ENCODE measurements at regions not wholly inside any gene's neighbourhood (a gene's known extent, or its start where the extent isn't known, plus 50 kb on each side); places are given as distances from the start of the nearest gene placed in this dataset.

DNA sequence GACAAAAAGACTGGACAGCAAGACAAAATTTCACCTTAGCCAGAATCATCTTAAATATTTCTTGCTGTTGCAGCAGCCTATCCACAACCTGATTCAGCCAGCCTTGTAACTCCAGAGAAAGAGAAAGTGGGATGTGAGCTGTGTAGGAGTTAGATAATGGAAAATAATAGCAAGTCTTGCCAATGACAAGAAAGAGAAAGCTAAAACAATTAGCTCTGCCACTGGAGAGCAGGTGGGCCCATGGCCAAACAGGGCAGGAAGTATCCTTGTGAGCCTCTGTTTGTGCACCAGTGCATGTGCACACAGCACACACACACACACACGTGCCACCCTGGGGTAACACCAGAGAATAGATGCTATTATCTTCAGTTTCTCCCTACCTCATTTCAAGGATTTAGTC is 106.0 kb upstream of the CCDC196 start:
- in situ Hi-C loops (cut with HindIII; ENCODE audit: low sequenced_read_pairs), result no loop called here

DNA sequence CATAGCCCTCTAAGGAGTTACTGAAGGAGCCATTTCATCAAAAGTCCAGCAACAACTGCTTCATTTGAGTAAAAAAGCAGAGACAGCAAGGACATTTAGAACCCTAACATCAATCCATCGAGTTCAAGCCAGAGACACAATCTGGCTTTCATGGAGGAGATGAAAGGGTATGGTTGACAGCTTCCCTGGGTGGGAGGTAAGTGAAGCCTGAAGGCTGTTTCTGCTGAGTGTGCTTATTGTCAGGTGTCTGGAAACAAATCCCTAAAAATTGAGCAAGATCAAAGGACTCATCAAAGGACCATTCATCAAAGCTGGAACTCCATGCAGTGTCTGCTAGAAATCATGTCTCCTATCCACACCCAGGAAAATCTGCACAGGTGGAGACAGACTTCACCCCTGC is 104.4 kb upstream of the CCDC196 start:
- in situ Hi-C loops (cut with HindIII; ENCODE audit: low sequenced_read_pairs), result no loop called here

DNA sequence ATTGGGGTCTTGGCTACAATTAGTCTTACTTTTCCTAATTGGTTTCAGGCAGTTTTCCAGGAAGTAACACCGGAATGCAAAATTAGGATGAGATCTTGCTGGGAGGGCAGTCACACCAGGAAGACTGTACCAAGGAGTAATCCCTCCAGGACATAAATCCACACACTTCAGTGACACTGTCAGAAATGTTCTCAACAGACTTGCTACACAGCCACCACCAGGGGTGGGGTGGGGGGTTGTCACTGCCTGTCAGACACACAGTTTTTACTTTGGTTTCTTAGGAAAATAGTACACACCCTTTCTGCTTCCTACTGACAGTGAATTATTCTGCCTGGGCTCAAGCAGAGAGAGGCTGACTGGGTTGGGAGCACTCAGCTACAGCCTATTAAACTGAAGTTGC is 102.9 kb upstream of the CCDC196 start:
- in situ Hi-C loops (cut with HindIII; ENCODE audit: low sequenced_read_pairs), result no loop called here

DNA sequence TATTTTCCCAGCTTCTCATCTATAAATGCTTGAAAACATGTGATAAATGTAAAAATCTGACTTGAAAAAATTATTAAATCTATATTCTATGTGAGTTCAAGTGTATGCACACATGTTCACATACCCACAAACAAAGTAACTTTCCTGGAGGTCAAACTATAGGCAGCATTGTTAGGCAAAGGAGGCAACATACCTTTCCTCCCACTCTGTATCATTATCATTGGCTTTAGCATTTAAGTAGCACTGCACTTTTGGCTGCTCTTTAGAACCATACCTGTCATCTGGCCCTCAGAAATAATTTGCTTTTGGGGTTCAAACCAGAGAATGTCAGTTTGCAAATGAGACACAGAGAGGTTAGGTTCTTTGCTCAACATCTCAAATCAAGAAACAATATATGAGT is 102.4 kb upstream of the CCDC196 start:
- in situ Hi-C loops (cut with HindIII; ENCODE audit: low sequenced_read_pairs), result no loop called here

DNA sequence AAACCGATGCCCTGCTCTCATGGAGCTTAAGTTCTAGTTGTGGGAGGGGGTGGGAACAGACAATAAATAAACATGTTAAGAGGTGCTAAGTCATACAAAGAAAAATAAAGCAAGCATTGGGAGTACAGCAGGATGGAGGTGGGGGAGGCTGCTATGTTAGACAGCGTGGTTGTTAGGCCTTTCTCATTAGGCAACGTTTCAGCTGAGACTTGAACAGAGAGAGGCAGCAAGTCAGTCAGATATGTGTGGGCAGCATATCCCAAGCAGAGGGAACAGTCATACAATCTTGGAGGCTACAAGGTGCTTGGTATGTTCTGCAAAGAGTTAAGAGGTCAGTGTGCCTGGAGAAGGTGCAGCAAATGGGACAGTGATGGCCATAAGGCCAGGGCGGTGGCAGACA is 97.7 kb upstream of the CCDC196 start:
- in situ Hi-C loops (cut with HindIII; ENCODE audit: low sequenced_read_pairs), result no loop called here

DNA sequence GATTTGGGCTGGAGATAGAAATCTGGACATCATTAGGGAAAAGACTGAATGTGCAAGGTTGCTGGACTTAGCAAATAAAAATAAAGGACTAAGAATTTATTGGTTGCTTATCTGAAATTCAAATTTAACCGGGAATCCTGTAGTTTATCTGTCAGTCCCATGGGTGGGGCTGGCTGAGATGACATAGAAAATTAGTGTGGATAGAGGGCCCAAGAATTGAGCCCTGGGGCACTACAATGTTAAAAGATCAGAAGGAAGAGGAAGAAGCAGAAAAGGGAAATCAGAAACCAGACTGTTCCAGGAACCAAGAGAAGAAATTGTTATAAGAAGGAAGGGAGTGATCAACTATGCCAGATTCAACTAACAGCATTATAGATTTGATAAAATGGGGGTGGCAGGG is 96.7 kb upstream of the CCDC196 start:
- in situ Hi-C loops (cut with HindIII; ENCODE audit: low sequenced_read_pairs), result no loop called here

DNA sequence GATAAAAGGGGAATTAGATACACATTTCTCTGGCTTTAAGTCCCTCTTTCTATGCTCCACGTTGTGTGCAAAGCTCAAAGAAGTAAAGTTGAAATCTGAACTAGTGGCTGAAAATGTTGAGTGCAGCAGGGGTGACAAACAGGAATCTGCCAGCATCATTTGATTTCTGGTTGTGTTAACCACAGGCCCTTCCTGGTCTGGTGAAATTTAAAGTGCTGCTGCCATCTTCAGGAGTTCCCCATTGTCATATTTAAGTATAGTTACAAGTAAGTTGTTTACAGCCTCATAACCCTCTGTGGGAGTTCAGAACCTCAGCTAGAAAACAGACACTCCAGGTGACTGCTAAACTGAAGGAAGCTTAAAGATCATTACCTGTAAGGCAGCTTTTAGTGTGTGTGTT is 90.9 kb upstream of the CCDC196 start:
- in situ Hi-C loops (cut with HindIII; ENCODE audit: low sequenced_read_pairs), result no loop called here

DNA sequence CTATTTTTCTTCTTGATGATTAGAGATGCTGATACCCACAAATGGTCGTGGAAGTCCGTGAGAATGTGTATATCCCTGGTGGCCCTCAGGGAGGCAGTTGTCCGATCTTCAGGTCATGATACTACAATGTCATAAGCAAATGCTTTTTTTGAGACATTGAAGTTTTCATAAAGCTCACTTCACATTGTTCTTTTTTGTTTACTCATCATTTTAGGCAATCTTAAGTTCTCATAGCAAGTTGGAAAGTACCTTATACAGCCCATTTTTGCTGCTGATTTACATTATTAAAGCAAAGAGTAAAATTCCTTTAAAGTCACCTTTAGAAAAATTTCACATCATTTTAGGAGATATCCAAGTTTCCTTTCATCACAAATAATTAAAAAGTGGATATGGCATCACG is 90.0 kb upstream of the CCDC196 start:
- in situ Hi-C loops (cut with HindIII; ENCODE audit: low sequenced_read_pairs), result no loop called here

DNA sequence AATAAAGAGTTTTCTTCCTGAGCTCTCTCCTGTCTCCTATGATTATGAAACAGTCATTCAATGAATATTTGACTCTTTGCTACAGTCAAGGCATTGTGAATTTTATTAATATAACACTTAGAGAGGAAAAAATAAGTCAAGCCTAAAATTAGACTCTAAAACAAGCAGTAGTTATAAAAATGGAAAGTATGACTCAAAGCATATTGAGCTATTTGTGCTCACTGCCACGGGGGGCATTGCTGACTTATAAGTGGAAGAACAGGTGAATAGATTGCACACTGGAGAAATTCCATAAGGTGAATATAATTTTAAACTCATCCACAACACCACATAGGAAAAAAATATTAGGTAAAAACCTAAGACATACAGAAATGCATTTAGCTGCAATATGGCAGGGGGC is 87.7 kb upstream of the CCDC196 start:
- in situ Hi-C loops (cut with HindIII; ENCODE audit: low sequenced_read_pairs), result no loop called here

DNA sequence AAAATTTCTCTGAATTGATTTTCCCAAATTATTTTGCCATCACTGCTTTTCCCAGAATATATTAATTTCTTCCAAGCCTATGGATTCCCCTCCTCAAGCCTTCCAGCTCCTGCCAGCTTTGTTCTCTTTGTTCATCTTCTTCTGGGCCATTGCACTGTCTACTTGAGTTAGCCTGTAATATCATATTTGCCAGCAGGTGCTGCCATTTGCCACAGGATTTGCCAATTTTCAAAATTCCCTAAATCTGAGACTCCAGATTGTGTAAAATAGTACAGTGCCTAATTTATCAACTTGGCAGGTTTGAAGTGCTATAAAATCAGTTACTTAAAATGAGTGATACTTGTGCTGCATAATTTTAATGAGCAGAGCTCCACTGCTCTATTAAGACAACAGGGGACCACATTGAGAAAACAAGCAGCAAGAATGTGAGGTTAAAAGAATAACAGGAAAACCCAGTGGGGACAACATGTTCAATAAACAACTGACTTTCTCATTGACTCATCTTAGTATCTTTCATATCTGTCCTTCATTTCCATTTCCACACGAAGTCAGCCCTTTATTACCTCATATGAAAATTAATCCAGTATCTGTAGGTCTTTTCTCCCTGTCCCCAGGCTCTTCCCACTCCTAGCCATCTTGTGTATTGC is 84.6 kb upstream of the CCDC196 start:
- in situ Hi-C loops (cut with HindIII; ENCODE audit: low sequenced_read_pairs), result no loop called here

DNA sequence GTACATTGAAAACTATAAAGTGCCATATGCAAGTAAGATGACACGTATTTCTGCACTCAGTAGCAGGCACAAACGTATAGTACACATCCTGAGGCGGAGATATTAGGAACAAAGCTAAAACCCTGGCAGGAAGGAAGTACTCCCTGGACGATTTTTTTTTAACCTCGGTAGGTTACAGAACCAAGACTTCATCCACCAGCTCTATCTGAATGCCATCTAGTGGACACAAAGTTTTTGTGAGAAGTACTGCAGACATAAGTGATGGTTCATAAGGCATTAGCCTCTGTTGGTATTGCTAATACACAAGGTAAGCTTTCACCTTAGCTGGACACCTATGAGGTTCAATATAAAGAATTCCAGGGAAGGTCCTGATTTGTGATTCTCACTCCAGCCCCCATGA is 83.0 kb upstream of the CCDC196 start:
- in situ Hi-C loops (cut with HindIII; ENCODE audit: low sequenced_read_pairs), result no loop called here

DNA sequence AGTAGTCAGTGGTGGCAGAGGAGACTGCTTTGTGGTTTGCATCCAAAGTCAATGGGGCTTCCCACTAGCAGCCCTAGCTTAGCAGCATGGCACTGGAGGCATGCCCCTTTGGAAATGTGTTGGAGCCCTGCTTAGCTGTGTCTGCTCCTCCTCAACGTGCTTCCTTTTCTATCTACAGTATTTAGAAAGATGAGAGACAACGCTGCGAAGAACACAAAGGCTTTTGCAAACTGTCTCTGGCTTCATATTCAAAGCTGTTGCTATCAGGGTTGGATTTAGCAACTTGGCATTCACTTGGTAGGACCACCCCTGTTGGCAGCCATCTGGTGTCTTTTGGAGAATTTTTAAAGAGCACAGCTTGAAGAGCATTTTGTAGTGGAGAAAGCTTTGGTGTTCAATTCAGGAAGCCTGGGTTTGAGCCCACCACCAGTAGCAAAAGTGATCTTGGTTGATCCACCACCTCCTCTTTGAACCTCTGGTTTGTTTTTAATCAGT is 82.1 kb upstream of the CCDC196 start:
- in situ Hi-C loops (cut with HindIII; ENCODE audit: low sequenced_read_pairs), result no loop called here

DNA sequence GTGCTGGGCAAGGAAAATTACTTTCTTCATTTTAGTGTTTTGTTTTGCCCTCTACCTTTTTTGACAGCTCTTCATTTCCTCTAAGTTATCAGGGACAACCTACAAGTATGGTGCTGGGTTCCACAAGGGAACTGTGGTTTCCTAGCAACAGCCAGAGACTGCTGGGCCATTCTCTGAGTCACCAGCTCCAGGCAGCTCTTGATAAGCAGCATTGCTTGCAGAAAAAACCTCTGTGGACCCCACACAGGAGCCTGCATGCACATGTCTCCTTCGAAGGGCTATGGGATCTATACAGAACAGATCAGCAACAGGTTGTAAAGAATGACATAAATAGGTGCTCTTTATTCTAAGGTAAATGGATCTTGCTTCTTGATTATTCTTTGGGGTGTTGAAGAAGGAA is 81.0 kb upstream of the CCDC196 start:
- in situ Hi-C loops (cut with HindIII; ENCODE audit: low sequenced_read_pairs), result no loop called here

DNA sequence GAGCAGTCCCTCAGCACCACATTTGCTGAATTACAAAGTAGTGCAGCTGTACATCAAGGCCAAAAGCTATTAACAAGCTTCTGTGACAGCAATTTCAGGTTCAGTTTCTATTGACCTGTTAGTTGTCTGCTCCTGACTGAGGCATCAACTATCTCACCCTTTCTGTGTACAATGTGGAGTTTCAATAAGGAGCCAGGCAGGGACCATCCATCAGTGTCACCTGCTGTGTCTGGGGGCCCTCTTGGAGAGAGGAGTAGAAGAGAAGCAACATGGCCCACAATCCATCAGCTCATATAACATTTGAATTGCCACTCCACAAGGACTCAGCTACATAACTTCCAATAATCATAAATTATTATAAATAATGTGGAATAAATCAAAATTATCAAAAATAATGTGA is 72.3 kb upstream of the CCDC196 start:
- in situ Hi-C loops (cut with HindIII; ENCODE audit: low sequenced_read_pairs), result no loop called here

DNA sequence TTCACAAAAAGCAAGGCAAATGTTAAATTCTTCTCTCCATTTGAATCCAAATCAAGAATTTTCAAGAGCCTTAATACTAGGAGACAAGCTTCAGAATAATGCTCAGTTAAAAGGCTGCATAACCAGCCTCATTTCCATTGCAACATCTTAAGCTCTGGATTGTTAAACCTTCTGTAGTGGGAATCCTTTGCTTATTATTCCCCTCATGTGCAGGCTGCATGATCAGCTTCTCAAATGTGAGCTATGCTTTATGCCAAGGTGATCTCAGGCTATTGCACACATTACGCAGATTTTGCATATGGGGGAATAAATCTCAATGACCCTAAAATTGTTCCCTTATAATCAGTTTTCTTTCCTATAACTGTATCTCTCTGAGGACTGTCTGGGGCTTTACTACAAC is 71.7 kb upstream of the CCDC196 start:
- in situ Hi-C loops (cut with HindIII; ENCODE audit: low sequenced_read_pairs), result no loop called here

DNA sequence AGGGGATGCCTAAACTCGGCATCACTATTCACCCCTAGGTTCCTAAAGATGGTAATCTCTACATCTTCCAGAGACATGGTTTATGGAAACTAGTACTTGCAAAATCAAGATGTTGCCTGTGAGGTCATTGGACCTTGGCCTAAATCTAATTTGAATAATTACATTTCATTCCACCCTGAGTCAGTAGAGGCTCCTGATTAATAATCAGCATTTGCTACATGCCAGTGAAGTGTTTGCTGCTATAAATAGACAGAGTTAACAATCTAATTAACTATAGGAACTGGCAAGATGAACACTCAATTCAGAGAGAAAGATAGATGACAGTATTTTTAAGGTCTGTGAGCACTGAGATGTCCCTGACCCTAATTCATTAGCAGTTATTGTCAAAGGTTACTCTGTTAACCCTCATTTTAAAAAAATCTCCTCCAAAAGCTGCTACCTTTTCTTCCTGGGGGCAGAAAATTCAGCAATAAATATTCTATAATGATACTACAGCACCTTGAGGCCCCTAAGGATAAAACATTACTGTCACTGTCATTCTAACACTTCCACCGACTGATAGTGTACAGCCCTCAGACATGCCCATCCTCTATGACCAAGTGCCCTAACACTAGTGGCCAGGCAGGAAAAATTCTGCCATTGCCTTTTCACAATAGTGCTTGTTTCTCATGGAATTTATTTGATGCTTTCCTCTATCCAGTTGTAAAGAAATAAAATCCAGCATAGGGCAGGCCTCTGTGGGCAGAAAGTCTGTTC is 65.7 kb upstream of the CCDC196 start:
- in situ Hi-C loops (cut with HindIII; ENCODE audit: low sequenced_read_pairs), result no loop called here

DNA sequence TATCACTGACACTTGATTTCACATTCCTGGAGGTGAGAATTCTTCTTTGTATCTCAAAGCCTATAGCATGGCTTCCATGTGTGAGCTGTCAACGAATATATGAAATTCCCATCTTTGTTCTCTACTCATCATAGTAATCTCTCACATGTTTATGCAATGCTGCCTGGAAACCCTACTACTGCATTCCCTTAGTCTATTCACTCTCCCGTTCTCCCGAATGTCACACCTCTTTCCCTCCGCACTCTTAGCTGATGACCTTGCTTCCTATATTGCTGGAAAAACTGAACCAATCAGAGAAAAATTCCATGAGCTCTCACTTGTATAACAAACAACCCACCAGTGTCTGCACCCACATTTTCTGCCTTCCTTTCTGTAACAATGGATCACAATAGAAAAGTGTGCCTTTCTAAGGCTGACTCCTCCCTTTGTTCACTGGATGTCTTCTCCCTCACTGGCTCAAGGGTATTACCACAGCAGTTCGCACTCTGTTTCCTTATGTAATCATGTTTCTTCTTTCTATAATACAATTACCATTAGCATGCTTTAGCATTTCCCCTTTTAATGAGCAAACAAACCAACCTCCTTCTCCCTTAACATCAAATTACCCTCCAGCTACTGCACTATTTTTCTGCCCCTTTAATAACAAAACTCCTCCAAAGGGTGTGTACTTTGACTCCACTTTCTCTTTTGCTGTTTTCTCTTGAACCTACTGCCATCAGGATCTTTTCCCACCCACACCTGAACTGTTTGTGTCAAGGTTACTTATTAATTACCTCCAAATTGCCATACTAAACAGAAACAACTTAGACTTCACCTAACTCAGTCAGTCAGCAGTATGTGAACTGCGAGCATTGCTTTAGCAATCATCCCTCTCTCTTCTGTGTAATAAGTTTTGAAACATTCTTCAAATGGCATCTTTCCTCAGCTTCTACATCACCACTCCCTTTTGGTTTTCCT is 63.9 kb upstream of the CCDC196 start:
- in situ Hi-C loops (cut with HindIII; ENCODE audit: low sequenced_read_pairs), result no loop called here

DNA sequence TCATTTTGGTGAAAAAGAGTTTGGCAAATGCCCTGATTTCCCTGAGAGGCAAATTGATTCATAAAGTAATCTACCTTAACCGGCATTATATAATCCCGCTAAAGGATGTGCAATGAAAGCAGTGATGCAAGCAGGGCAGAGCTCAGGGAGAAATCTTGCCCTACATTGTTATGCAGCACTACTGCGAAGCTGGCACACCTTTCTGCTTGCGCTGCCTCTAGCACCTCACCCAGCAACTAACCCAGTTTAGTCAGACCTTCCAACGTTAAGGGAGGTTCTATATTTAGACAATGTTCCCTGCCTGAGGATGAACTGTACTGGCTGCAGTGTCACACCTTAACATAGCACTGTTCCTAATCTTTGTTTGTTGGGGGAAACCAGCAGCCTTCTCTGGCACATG is 60.8 kb upstream of the CCDC196 start:
- in situ Hi-C loops (cut with HindIII; ENCODE audit: low sequenced_read_pairs), result no loop called here

DNA sequence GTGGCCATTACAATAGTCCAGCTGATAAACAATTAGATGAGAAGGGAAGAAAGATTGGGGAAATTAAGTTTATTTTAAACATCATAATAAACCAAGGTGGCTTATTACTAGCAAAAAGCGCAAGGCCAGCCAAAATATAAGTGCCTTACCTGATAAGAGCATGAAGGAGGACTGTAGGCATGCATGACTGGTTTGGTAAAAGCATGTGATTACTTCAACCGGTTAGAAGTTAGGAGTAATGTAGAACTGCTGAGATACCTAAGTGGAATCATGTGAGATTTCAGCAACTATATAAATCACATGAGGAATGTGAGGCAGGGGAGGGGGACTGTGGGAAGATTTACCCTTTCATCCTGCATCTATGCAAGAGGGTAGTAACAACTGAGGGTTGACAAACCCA is 59.7 kb upstream of the CCDC196 start:
- in situ Hi-C loops (cut with HindIII; ENCODE audit: low sequenced_read_pairs), result no loop called here

DNA sequence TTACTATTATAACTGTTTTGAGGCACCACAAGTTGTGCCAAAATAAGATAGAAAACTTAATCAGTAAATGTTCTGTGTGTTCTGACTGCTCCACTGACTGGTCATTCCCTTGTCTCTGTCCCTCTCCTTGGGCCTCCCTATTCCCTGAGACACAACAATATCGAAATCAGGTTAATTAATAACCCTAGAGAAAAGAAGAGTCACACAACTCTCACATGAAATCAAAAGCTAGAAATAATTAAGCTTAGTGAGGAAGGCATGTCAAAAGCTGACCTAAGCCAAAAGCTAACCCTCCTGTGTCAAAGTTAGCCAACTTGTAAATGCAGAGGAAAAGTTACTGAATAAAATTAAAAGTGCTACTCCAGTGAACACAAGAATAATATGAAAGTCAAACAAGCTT is 53.8 kb upstream of the CCDC196 start:
- in situ Hi-C loops (cut with HindIII; ENCODE audit: low sequenced_read_pairs), result no loop called here

DNA sequence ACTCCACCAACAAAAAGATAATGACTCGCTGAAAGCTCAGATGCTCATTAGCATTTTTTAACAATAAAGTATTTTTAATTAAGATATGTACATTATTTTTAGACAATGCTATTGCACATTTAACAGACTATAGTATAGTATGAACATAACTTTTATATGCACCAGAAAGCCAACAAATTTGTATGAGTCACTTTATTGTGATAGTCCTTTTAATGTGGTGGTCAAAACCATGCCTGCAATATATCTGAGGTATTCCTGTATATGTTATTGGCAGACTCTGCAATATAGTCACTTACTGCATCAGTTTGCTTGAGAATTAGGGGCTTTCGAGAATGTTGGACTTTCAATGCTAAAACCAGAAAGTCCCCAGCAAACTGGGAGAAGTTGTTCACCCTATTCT is 51.7 kb upstream of the CCDC196 start:
- in situ Hi-C loops (cut with HindIII; ENCODE audit: low sequenced_read_pairs), result no loop called here

DNA sequence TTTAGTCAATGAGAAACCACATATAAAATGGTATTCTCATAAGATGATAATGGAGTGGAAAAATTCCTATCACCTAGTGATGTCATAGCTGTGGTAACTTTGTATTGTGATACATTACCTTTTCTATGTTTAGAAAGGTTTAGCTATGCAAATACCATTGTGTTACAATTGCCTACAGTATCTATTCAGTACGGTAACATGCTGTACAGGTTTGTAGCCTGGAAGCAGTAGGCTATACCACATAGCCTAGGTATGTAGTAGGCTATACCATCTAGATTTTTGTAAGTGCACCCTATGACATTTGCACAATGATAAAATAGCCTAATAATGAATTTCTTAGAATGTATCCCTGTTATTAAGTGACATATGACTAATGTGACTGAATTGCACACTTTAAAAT is 50.5 kb upstream of the CCDC196 start:
- in situ Hi-C loops (cut with HindIII; ENCODE audit: low sequenced_read_pairs), result no loop called here

Measured in DLD1 (cell line).